Aorta (tissue), 5 donors: ENCODE measurements at regions not wholly inside any gene's neighbourhood (a gene's known extent, or its start where the extent isn't known, plus 50 kb on each side); places are given as distances from the start of the nearest gene placed in this dataset.
"Not testable (repeated sequence)": the region's sequence is repeated elsewhere in the genome, so short reads cannot be mapped to it uniquely, and the experiment has no call there.

Source experiments
- ATAC-seq: fragments of 200-7000 bp; cut with Tn5 transposase; one replicate; pipeline ENCODE4 v1.9.1; 2022; ENCODE audit warnings: moderate library complexity; ENCODE audit not compliant: low FRiP score
- DNase-seq, 2 donors: peaks; one replicate each; pipeline ENCODE4 v3.0.0-alpha.2; 2020
- H3K27ac ChIP-seq, 2 donors: one replicate each; pipeline ENCODE4 v1.5.1; 2013; ENCODE audit warnings: low read length in 2 of 2, mild to moderate bottlenecking in 2 of 2, moderate library complexity in 2 of 2, control low read depth in 1 of 2, inconsistent platforms in 1 of 2, low read depth in 1 of 2
- H3K27me3 ChIP-seq, 2 donors: one replicate each; pipeline ENCODE4 v1.6.1; 2013; ENCODE audit warnings: control low read depth in 1 of 2, low read length in 1 of 2, mild to moderate bottlenecking in 1 of 2, moderate library complexity in 1 of 2; ENCODE audit not compliant: insufficient read depth in 2 of 2, control insufficient read depth in 1 of 2
- H3K36me3 ChIP-seq, 2 donors: one replicate each; pipeline ENCODE4 v1.6.1; 2013; ENCODE audit warnings: control low read depth in 1 of 2, low read length in 1 of 2, mild to moderate bottlenecking in 1 of 2; ENCODE audit not compliant: insufficient read depth in 2 of 2, control insufficient read depth in 1 of 2
- H3K4me1 ChIP-seq, 2 donors: one replicate each; pipeline ENCODE4 v1.6.1; 2013; ENCODE audit warnings: low read length in 2 of 2, control low read depth in 1 of 2, mild to moderate bottlenecking in 1 of 2, moderate library complexity in 1 of 2; ENCODE audit not compliant: insufficient read depth in 2 of 2, control insufficient read depth in 1 of 2
- H3K4me3 ChIP-seq, 2 donors: one replicate each; pipeline ENCODE4 v1.5.1; 2013; ENCODE audit warnings: low read length in 2 of 2, control low read depth in 1 of 2, mild to moderate bottlenecking in 1 of 2
- H3K9me3 ChIP-seq: one replicate; pipeline ENCODE4 v1.6.1; 2013; ENCODE audit warnings: mild to moderate bottlenecking, low read length; ENCODE audit not compliant: control insufficient read depth
- WGBS, 2 donors: extraction: QIAGEN DNeasy Blood & Tissue Kit; methylation state at CpG; one replicate each; pipeline ENCODE4 v1.1.7; 2013; 5-methylcytosine and 5-hydroxymethylcytosine counted together
- intact Hi-C, 2 donors: fragments of 100-400 bp; cut with DNase I; formaldehyde crosslinking; loops; one replicate each; pipeline versions ENCODE4 v1.14.2 to v1.15.0; 2022
- donor health status: healthy with polysubstance abuse.
- donor health status: Bipolar disorder and iron deficiency.
- donor health status: DM: no; HTN: no; CAD: no.
- donor health status: DM: no; HTN: no; CAD: no.
- donor health status: DM: yes; HTN: yes; CAD: no.

- intact Hi-C loops = no loop called here
- no peak for DNase-seq
Measured at GRCh38 chr16:63129411-63130125, 1093.3 kb upstream of the CDH8 start.

GRCh38 chr16:63119905-63120304 is 1083.7 kb upstream of the CDH8 start:
- H3K27ac ChIP-seq, intact Hi-C loops, ATAC-seq, H3K4me3 ChIP-seq, H3K27me3 ChIP-seq, H3K36me3 ChIP-seq, DNase-seq, H3K4me1 ChIP-seq, H3K9me3 ChIP-seq: not testable (repeated sequence)
- 95 to 97% methylated on average over 23 of the region's 23 CpGs for WGBS, 2 donors

More at GRCh38 chr16:63129411-63130125, 1093.3 kb upstream of the CDH8 start:
- Histone ChIP-seq H3K27me3 (no peaks in the 10 kb centered on the region), H3K9me3 (no peaks in the 10 kb centered on the region), H3K36me3 (no peaks in the 10 kb centered on the region), H3K4me3 (no peak overlapping the region), H3K27ac (no peak overlapping the region), H3K4me1 (no peaks in the 10 kb centered on the region)
- ATAC-seq = peak; percentile 11
- WGBS, 2 donors = 96% methylated on average over 46 of the region's 46 CpGs

- H3K27ac ChIP-seq = no peak overlapping the region
- DNase-seq (no peak), ATAC-seq (no peak)
- 70% methylated on average over 2 of the region's 2 CpGs for WGBS, 2 donors
- H3K9me3 ChIP-seq = no peaks in the 10 kb centered on the region
- no peaks in the 10 kb centered on the region for H3K27me3 ChIP-seq
- H3K36me3 ChIP-seq = no peaks in the 10 kb centered on the region
- intact Hi-C loops = no loop called here
- no peak overlapping the region for H3K4me3 ChIP-seq
- H3K4me1 ChIP-seq = no peaks in the 10 kb centered on the region
Measured at GRCh38 chr16:63100082-63100481, 1063.8 kb upstream of the CDH8 start.

GRCh38 chr16:63096857-63097256 is 1060.6 kb upstream of the CDH8 start:
- no peaks in the 10 kb centered on the region for H3K27me3 ChIP-seq
- 89 to 90% methylated on average over 5 of the region's 5 CpGs for WGBS, 2 donors
- H3K9me3 ChIP-seq = no peaks in the 10 kb centered on the region
- ATAC-seq (no peak), DNase-seq (no peak)
- H3K4me3 ChIP-seq = no peak overlapping the region
- intact Hi-C loops = no loop called here
- no peaks in the 10 kb centered on the region for H3K4me1 ChIP-seq
- no peak overlapping the region for H3K27ac ChIP-seq
- no peaks in the 10 kb centered on the region for H3K36me3 ChIP-seq

GRCh38 chr16:63092736-63093135 is 1056.5 kb upstream of the CDH8 start:
- Histone ChIP-seq H3K27ac (no peak overlapping the region), H3K4me1 (no peaks in the 10 kb centered on the region), H3K27me3 (no peaks in the 10 kb centered on the region), H3K36me3 (no peaks in the 10 kb centered on the region), H3K9me3 (no peaks in the 10 kb centered on the region), H3K4me3 (no peak overlapping the region)
- ATAC-seq (no peak), DNase-seq (no peak)
- intact Hi-C loops = no loop called here

GRCh38 chr16:63082101-63082500 is 1045.9 kb upstream of the CDH8 start:
- no peaks in the 10 kb centered on the region for H3K27me3 ChIP-seq
- intact Hi-C loops = no loop called here
- DNase-seq (no peak), ATAC-seq (no peak)
- 60 to 62% methylated on average over 2 of the region's 2 CpGs for WGBS, 2 donors
- no peak overlapping the region for H3K27ac ChIP-seq
- no peaks in the 10 kb centered on the region for H3K4me1 ChIP-seq
- H3K36me3 ChIP-seq = no peaks in the 10 kb centered on the region
- H3K4me3 ChIP-seq = no peak overlapping the region
- H3K9me3 ChIP-seq = no peaks in the 10 kb centered on the region

- WGBS, 2 donors = 3 to 8% methylated on average over 1 of the region's 1 CpG
- no peaks in the 10 kb centered on the region for H3K36me3 ChIP-seq
- no peak overlapping the region for H3K27ac ChIP-seq
- H3K9me3 ChIP-seq = no peaks in the 10 kb centered on the region
- ATAC-seq (no peak), DNase-seq (no peak)
- H3K4me1 ChIP-seq = no peaks in the 10 kb centered on the region
- no peaks in the 10 kb centered on the region for H3K27me3 ChIP-seq
- no peak overlapping the region for H3K4me3 ChIP-seq
- intact Hi-C loops = no loop called here
Measured at GRCh38 chr16:63080746-63081145, 1044.5 kb upstream of the CDH8 start.

GRCh38 chr16:63069047-63069446 is 1032.8 kb upstream of the CDH8 start:
- H3K4me3 ChIP-seq = no peak overlapping the region
- no peaks in the 10 kb centered on the region for H3K4me1 ChIP-seq
- H3K27me3 ChIP-seq = no peaks in the 10 kb centered on the region
- no peak overlapping the region for H3K27ac ChIP-seq
- WGBS, 2 donors = 55 to 62% methylated on average over 4 of the region's 4 CpGs
- no peak for ATAC-seq
- H3K9me3 ChIP-seq = no peaks in the 10 kb centered on the region
- intact Hi-C loops = no loop called here
- DNase-seq = no peak
- H3K36me3 ChIP-seq = no peaks in the 10 kb centered on the region

- Histone ChIP-seq H3K9me3 (no peaks in the 10 kb centered on the region), H3K27ac (no peak overlapping the region), H3K4me3 (no peak overlapping the region), H3K4me1 (no peaks in the 10 kb centered on the region), H3K27me3 (no peaks in the 10 kb centered on the region), H3K36me3 (no peaks in the 10 kb centered on the region)
- ATAC-seq = no peak
- DNase-seq = no peak
- intact Hi-C loops = no loop called here
Measured at GRCh38 chr16:63067141-63067540, 1030.9 kb upstream of the CDH8 start.
